Activated gamma-delta T cell treated with anti-CD3 and anti-CD28 coated beads, Interleukin-2, amount 50 U/mL, for 16 hours (primary cell): ENCODE measurements at regions not wholly inside any gene's neighbourhood (a gene's known extent, or its start where the extent isn't known, plus 50 kb on each side); places are given as distances from the start of the nearest gene placed in this dataset.

Source experiments
- DNase-seq: peaks from one replicate; pipeline ENCODE4 v3.0.0-alpha.2; 2020; ENCODE audit warnings: low read depth

- DNase-seq = no peak
Observed at GRCh38 chr21:39105341-39105765, 77.9 kb downstream of the PSMG1 start.

DNA sequence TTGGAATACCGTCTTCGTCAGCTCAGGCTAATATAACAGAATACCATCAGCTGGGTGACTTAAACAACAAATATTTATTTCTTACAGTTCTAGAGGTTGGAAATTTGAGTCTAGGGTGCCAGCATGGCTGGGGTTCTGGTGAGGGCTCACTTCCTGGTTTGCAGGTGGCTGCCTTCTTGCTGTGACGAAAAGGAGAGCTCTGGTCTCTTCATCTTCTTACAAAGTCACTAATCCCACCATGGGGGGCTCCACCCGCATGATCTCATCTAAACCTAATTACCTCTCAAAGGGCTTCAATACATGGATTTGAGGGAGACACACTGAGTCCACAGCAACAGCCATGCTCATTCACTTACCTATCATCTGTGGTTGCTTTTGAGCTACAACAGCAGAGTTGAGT, 78.3 kb downstream of the PSMG1 start:
- DNase-seq = no peak

DNA sequence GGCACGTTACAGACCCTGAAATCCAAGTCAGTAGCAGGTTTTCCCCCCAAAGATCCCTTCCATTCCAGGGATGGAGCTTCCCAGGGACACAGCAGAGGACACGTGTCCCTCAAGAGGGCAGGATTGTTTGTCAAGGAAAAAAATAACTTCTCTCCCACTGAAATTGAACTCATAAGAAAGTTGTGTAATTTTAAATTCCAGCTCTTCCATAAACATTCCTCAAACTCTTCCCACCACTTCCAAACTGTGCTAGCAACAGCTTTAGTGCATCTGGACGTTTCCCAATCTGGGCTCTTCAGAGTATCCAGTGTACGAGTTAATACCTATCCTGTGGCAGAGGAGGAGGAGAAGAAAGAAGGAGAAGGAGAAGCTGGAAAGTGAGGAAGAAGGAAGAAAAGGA, 79.6 kb downstream of the PSMG1 start:
- no peak for DNase-seq

DNA sequence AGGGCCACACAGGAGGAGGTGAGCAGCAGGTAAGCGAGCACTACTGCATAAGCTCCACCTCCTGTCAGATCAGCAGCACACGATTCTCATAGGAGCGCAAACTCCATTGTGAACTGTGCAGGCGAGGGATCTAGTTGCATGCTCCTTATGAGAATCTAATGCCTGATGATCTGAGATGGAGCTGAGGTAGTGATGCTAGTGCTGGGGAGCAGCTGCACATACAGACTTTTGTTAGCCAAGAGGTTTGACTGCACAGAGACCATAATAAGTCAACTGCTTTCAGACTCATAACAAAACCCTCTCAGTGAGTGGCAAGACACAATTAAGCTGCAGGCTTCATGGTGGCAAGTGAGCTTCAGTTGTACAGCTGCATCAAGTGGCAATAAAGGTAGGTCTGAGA, 83.4 kb downstream of the PSMG1 start:
- DNase-seq = no peak

GRCh38 chr21:39098696-39099200, 84.5 kb downstream of the PSMG1 start:
- DNase-seq = no peak

- no peak for DNase-seq
Observed at GRCh38 chr21:39097981-39098380, 85.3 kb downstream of the PSMG1 start.

DNA sequence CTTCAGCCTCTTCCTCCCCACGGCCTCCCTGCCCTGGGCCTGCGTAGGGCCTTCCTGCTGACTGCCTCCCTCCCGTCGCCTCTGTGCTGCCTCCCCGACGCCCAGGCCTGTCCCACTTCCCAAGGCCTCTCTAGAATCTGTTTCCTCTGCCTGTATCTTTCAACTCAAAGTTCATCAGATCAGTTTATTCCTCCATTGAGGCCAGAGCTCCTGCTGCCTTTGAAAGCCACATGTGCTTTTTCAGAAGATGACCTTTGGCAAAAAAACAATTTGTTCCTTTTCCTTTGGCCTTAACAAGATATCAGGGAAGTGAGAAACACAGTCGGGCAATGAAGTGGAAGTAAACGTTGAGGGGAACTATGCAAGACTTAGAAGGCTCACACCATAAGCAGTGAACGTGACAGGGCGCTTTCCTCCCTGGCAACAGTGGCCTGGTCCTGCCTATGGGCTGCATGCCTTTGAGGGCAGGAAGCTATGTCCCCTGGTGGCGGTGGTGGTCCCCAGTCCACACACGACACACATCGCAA, 85.9 kb downstream of the PSMG1 start:
- no peak for DNase-seq

DNA sequence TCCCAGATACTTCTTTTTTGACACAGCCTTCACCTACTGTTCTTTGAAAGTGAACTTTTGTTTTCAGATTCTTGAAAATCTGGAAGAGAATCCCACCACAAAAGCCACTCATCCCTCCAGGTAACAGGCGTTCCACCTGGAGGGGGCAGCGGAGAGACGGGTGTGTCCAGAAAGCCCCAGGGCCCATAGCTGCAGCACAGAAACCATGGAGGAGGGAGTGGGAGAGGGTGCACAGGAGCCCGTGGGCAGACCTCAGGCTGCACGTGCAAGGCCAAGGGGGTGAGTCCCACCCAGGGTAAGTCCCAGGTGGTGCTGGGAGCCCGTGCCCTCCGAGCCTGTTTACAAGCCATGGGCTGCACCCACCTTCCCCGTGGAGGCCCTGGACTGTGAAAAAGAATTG, 86.5 kb downstream of the PSMG1 start:
- no peak for DNase-seq

GRCh38 chr21:39095681-39096080, 87.6 kb downstream of the PSMG1 start:
- no peak for DNase-seq

- no peak for DNase-seq
Observed at GRCh38 chr21:39094847-39095579, 88.2 kb downstream of the PSMG1 start.

DNA sequence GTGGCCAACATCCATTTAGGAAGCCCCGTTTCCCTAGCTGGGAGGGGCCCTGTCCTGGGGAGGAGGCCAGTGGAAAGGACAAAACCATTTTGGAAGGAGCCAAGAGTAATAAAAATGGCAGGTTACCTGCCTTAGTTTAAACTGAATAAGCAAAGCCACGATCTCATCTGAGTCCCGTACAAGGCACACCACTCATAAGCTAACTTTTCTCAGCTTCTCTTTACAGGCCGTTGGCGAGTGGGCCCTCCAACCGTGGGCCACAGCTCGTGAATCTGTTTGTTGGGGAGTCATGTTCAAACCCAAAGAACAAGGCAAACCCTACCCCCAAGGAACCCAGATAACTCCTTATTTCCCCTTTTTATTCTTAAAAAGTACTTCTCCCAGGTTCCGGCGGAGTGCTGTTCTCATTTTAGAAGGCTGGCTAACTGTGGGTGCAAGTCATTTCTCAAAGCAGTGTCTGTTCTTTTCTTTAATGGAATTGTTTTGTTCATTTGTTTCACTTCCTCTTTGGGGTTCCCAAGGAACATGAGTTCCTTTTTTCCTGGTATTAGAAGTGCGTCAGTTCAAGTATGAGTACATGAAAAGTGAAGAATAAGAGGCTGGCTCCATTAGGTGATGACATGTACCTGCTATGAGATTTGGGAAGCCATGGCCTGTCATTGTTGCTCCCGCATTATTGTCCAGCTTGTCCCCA, 89.0 kb downstream of the PSMG1 start:
- DNase-seq = no peak

GRCh38 chr21:39093526-39093925, 89.7 kb downstream of the PSMG1 start:
- DNase-seq = no peak

- DNase-seq = no peak
Observed at GRCh38 chr21:39088831-39089380, 94.3 kb downstream of the PSMG1 start.

- no peak for DNase-seq
Observed at GRCh38 chr21:39088031-39088370, 95.2 kb downstream of the PSMG1 start.

DNA sequence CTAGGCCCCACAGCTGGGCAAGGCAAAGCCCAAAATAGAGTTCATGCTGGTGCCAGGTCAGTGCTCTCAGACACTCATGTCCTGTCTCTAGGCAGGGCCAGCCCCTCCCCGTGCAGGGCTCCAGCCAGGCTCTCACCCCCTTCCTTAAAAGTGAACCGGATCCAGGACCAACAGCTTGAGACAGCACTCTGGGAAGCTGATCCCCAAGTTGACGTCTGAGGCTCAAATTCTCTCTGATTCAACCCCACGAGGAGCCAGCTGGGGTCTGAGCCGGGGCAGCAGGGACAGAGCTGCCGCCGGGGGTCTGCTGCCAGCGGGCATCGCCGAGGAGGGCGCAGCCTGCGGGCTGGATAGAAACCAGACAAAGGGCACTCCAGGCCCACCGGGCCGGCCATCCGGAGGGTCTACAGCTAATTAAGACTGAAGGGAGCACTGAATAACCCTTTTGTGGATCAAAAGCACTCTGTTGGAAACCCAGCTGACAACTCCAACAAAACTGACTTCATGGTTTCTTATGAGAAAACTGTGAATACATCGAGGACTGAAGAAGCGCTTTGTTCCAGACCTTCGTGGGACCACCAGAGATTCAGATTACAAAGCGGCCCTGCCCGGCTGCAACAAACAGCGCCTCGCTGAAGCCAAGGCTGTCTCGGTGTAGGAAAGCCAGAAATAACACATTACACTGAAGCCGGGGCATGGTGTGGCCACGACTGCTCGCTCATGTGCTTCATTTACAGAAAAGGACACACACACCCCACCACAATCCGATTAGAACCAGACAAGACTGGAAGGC, 95.8 kb downstream of the PSMG1 start:
- DNase-seq = no peak

- DNase-seq = no peak
Observed at GRCh38 chr21:39086547-39086946, 96.7 kb downstream of the PSMG1 start.

DNA sequence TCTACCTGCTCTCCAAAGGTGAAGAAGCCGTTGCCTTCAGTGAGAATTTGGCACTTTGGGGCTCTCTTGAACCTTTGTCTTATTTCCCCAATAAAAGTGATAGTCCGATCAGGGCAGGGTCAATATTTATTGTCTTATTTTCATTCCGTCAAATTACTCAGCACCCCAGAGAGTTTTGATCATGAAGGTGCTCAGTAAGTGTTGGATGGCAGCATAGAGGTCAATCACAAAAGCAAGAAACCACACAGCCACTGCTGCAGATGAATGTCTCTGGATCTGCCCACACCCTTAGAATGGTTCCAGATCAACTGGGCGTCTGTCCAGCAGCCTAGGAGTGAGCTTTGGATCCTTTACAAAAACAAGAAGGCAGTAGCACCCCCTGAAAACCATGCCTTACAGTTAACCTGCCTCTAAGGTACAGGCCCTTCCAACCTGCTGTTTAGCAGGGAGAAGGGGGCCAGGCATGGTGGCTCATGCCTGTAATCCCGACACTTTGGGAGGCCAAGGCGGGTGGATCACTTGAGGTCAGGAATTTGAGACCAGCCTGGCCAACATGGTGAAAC, 97.3 kb downstream of the PSMG1 start:
- no peak for DNase-seq

DNA sequence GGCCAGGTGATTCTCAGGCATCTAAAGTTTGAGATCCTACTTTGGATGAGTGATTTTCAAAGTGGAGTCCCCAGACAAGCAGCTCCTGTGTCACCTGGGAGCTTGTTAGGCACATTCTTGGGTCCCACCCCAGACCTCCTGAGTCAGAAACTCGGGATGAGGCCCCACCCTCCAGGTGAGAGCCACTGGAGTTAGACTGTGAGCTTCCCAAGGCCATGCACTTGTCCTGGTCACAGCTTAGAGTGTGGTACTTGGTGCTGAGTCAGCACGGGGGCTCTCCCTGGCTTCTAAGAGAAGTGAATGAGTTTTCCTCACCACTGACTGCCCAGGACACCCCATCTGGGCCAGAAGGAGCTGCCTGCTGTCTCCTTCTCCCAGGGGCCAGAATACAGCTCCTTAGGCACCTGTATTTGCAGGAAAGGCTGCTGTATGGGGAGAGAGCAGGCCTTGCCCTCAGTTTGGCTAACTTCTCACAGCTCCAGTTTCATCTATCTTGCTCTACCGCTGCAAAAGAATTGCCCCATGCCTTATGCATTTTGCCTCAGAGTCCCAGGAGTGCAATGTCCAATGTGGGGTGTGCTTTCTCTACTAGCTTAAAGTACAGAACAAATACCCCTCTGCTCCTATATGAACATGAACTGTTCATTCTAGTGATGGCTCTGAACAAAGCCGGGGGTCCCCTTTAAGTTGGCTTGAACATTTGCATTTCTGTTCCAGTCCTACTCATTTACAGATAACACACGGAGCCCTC, 98.1 kb downstream of the PSMG1 start:
- no peak for DNase-seq

- no peak for DNase-seq
Observed at GRCh38 chr21:39084073-39084472, 99.2 kb downstream of the PSMG1 start.

- no peak for DNase-seq
Observed at GRCh38 chr21:39083377-39084008, 99.8 kb downstream of the PSMG1 start.
